OCI-LY7 (cell line): ENCODE measurements at regions not wholly inside any gene's neighbourhood (a gene's known extent, or its start where the extent isn't known, plus 50 kb on each side); places are given as distances from the start of the nearest gene placed in this dataset.

Experiments
- EZH2phosphoT487 ChIP-seq: fragments of 200-600 bp; sonication (generic); IDR thresholded peaks from 2 replicates; pipeline ENCODE4 v1.6.1; 2018; ENCODE audit warnings: low read depth, borderline replicate concordance, mild to moderate bottlenecking, mixed run types, antibody characterized with exemption, low read length, moderate library complexity, mixed read lengths
- TF ChIP-seq, protein P1 (sequence below): fragments of 200-600 bp; sonication (generic); conservative IDR thresholded peaks from 2 replicates; pipeline ENCODE4 v1.5.1; 2014; ENCODE audit warnings: mild to moderate bottlenecking, antibody characterized with exemption, low read length, moderate library complexity, mixed read lengths

DNA sequence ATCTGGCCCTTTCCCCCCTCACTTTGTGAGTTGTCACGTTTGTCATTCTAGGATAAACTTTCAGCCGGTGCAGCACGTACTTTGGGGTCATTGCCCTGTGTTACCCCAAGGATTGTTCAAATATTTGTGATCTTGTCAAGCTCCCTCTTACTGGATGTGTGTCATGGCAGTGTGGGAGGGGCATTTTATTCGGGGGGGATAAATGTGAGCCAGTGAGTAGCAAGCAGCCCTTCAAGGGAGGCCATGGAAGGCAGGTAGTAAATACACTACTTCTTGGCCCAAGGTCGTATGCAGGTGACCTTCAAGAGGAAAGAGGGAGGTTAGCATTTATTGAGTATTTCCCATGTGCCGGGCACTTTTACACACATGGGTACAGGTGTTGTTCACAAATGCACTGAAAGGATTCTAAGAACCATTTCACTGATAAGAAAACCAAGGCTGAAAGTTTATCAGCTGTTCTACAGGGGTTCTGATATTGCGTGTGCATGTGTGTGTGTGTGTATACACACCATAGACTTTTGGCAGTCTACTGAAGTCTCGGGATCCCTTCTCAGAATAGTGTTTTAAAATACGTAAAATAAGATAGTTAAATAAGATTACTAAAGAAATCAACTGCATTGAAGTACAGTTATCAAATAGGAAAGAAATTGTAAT, 410.3 kb upstream of the TBX3 start:
- TF ChIP-seq, protein P1, sequence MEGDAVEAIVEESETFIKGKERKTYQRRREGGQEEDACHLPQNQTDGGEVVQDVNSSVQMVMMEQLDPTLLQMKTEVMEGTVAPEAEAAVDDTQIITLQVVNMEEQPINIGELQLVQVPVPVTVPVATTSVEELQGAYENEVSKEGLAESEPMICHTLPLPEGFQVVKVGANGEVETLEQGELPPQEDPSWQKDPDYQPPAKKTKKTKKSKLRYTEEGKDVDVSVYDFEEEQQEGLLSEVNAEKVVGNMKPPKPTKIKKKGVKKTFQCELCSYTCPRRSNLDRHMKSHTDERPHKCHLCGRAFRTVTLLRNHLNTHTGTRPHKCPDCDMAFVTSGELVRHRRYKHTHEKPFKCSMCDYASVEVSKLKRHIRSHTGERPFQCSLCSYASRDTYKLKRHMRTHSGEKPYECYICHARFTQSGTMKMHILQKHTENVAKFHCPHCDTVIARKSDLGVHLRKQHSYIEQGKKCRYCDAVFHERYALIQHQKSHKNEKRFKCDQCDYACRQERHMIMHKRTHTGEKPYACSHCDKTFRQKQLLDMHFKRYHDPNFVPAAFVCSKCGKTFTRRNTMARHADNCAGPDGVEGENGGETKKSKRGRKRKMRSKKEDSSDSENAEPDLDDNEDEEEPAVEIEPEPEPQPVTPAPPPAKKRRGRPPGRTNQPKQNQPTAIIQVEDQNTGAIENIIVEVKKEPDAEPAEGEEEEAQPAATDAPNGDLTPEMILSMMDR, result no peak
- TF ChIP-seq EZH2phosphoT487, result no peak
